ENCODE measurements at regions not wholly inside any gene's neighbourhood (a gene's known extent, or its start where the extent isn't known, plus 50 kb on each side); places are given as distances from the start of the nearest gene placed in this dataset.

GRCh38 chr3:193791041-193792032 lies 198.3 kb downstream of the OPA1 start:
- no peaks in the 10 kb centered on the region for H3K36me3 ChIP-seq
- no peak overlapping the region for H3K27ac ChIP-seq
- no peaks in the 10 kb centered on the region for H3K9me3 ChIP-seq
- H3K27me3 ChIP-seq (replicated peaks in 1 of 7) = peaks cover 0 to 11% (median 0%) of the 10 kb centered on the region in 7 donors
- 69 to 80% (median 71%) methylated on average over 17 of the region's 17 CpGs for whole genome bisulfite sequencing, 5 donors
- H3K4me3 ChIP-seq = no peak overlapping the region
- H3K4me1 ChIP-seq = peaks cover 7 to 34% (median 19%) of the 10 kb centered on the region in 6 donors
- TF ChIP-seq POLR2A (IDR thresholded peaks at IDR 0.05) (no peak), POLR2AphosphoS5 (IDR thresholded peaks at IDR 0.05) (no peak)
- TF ChIP-seq, protein P1, sequence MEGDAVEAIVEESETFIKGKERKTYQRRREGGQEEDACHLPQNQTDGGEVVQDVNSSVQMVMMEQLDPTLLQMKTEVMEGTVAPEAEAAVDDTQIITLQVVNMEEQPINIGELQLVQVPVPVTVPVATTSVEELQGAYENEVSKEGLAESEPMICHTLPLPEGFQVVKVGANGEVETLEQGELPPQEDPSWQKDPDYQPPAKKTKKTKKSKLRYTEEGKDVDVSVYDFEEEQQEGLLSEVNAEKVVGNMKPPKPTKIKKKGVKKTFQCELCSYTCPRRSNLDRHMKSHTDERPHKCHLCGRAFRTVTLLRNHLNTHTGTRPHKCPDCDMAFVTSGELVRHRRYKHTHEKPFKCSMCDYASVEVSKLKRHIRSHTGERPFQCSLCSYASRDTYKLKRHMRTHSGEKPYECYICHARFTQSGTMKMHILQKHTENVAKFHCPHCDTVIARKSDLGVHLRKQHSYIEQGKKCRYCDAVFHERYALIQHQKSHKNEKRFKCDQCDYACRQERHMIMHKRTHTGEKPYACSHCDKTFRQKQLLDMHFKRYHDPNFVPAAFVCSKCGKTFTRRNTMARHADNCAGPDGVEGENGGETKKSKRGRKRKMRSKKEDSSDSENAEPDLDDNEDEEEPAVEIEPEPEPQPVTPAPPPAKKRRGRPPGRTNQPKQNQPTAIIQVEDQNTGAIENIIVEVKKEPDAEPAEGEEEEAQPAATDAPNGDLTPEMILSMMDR (IDR thresholded peaks at IDR 0.05 in 8 of 11, conservative IDR thresholded peaks at IDR 0.05 in 3 of 11) = no peak
- intact Hi-C loops (cut with DNase I; ENCODE audit: low total_unique reads) = no loop called here
- no peak for DNase-seq

DNA sequence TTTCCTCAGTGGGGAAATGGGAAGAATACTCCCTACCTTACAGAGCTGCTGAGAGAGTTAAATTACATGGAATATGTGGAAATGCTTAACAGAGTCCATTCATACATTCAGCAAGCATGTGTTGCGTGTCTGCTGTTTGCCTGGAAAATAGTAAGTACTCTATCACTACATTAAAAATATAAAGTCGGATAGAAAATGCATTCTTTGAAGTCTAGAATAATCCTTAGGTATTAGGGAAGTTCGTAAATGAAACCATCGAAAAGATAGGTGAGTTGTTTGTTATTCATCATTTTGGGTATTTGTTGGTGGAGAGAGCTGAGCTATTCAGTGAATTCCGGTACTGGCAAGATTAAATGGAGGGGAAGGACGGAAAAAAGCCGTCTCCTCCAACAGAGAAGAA lies 200.1 kb downstream of the OPA1 start:
- peaks cover 4 to 31% (median 16%) of the 10 kb centered on the region in 6 donors for H3K4me1 ChIP-seq
- no peak overlapping the region for H3K4me3 ChIP-seq
- no peak overlapping the region for H3K27ac ChIP-seq
- DNase-seq = no peak
- H3K36me3 ChIP-seq = no peaks in the 10 kb centered on the region
- H3K27me3 ChIP-seq (replicated peaks in 1 of 7) = no peaks in the 10 kb centered on the region
- TF ChIP-seq POLR2AphosphoS5 (IDR thresholded peaks at IDR 0.05) = no peak
- TF ChIP-seq POLR2A (IDR thresholded peaks at IDR 0.05) = no peak
- TF ChIP-seq, protein P1 (IDR thresholded peaks at IDR 0.05 in 8 of 11, conservative IDR thresholded peaks at IDR 0.05 in 3 of 11) = no peak
- intact Hi-C loops (cut with DNase I; ENCODE audit: low total_unique reads) = no loop called here
- 94 to 98% (median 95%) methylated on average over 7 of the region's 7 CpGs for WGBS, 5 donors
- H3K9me3 ChIP-seq = no peaks in the 10 kb centered on the region

- DNase-seq = no peak
- intact Hi-C loops (cut with DNase I; ENCODE audit: low total_unique reads) = no loop called here
- TF ChIP-seq, protein P1 (IDR thresholded peaks at IDR 0.05 in 8 of 11, conservative IDR thresholded peaks at IDR 0.05 in 3 of 11) = no peak
- TF ChIP-seq POLR2AphosphoS5 (IDR thresholded peaks at IDR 0.05) (peak in 1 of 3 donors; percentile 30), POLR2A (IDR thresholded peaks at IDR 0.05) (no peak)
- Histone ChIP-seq H3K27me3 (replicated peaks in 1 of 7) (no peaks in the 10 kb centered on the region), H3K36me3 (no peaks in the 10 kb centered on the region), H3K27ac (peak overlapping the region in 3 of 8 donors; percentile 24 to 39 (median 29)), H3K4me3 (no peak overlapping the region), H3K9me3 (no peaks in the 10 kb centered on the region), H3K4me1 (peaks cover 0 to 21% (median 10%) of the 10 kb centered on the region in 6 donors)
- WGBS, 5 donors = 38 to 58% (median 42%) methylated on average over 11 of the region's 11 CpGs
Observed at GRCh38 chr3:193794002-193794881, 201.2 kb downstream of the OPA1 start.
